ENCODE measurements at regions not wholly inside any gene's neighbourhood (a gene's known extent, or its start where the extent isn't known, plus 50 kb on each side); places are given as distances from the start of the nearest gene placed in this dataset.

- TF ChIP-seq, protein P1, sequence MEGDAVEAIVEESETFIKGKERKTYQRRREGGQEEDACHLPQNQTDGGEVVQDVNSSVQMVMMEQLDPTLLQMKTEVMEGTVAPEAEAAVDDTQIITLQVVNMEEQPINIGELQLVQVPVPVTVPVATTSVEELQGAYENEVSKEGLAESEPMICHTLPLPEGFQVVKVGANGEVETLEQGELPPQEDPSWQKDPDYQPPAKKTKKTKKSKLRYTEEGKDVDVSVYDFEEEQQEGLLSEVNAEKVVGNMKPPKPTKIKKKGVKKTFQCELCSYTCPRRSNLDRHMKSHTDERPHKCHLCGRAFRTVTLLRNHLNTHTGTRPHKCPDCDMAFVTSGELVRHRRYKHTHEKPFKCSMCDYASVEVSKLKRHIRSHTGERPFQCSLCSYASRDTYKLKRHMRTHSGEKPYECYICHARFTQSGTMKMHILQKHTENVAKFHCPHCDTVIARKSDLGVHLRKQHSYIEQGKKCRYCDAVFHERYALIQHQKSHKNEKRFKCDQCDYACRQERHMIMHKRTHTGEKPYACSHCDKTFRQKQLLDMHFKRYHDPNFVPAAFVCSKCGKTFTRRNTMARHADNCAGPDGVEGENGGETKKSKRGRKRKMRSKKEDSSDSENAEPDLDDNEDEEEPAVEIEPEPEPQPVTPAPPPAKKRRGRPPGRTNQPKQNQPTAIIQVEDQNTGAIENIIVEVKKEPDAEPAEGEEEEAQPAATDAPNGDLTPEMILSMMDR (IDR thresholded peaks at IDR 0.05): no peak
- TF ChIP-seq EZH2 (IDR thresholded peaks at IDR 0.05; ENCODE audit: borderline replicate concordance, insufficient read depth, low read depth, low read length, poor library complexity, severe bottlenecking): no peak
Observed at GRCh38 chr4:123616951-123617461, 220.4 kb downstream of the SPRY1 start.

Data from B cell (primary cell).